SK-N-MC (cell line): ENCODE measurements at regions not wholly inside any gene's neighbourhood (a gene's known extent, or its start where the extent isn't known, plus 50 kb on each side); places are given as distances from the start of the nearest gene placed in this dataset.

ENCODE experiments used
- EZH2 ChIP-seq: fragments of 200-600 bp; sonication (generic); IDR thresholded peaks from one replicate; pipeline ENCODE4 v1.6.1; 2017; ENCODE audit warnings: antibody characterized with exemption
- FOXP2 ChIP-seq: optimal IDR thresholded peaks from 2 replicates; pipeline ENCODE3; 2011; ENCODE audit warnings: mild to moderate bottlenecking, moderate library complexity; ENCODE audit not compliant: insufficient read depth; ENCODE audit errors: extremely low read length, control extremely low read depth
- POLR2AphosphoS5 ChIP-seq: IDR thresholded peaks from 2 replicates; pipeline ENCODE4 v1.6.1; 2012; ENCODE audit warnings: mild to moderate bottlenecking, low read depth, low read length, borderline replicate concordance

- TF ChIP-seq EZH2 (no peak), POLR2AphosphoS5 (no peak), FOXP2 (no peak)
These were observed 54.9 kb upstream of the CDH9 start for GRCh38 chr5:27093279-27093678.
